PC-9 (cell line): ENCODE measurements at regions not wholly inside any gene's neighbourhood (a gene's known extent, or its start where the extent isn't known, plus 50 kb on each side); places are given as distances from the start of the nearest gene placed in this dataset.

ENCODE experiments used
- BruUV-seq: library from RNA; stranded (reverse); fragments of 400-500 nt; replicated peaks from 2 replicates; lab custom pipeline; 2021; lab: Mats Ljungman, UMichigan
- CTCF ChIA-PET: fragments of 300-600 bp; sonication (Branson Sonifier 250); formaldehyde crosslinking; loops from one replicate; lab custom pipeline; 2022; ENCODE audit warnings: antibody characterized with exemption; lab: Charles Lee
- POLR2A ChIA-PET: fragments of 300-600 bp; sonication (Branson Sonifier 250); formaldehyde crosslinking; loops from one replicate; lab custom pipeline; 2022; ENCODE audit warnings: antibody characterized with exemption; ENCODE audit not compliant: unreplicated experiment; lab: Charles Lee
- DNase-seq, 2 experiments: peaks; one replicate each; pipeline versions ENCODE4 v3.0.0 to v3.0.0-alpha.2; 2015 to 2022; ENCODE audit warnings: mixed read lengths in 1 of 2
- H2AFZ ChIP-seq: fragments of 200-600 bp; sonication (generic); 2 replicates; pipeline ENCODE4 v1.8.1; 2017; ENCODE audit warnings: antibody characterized with exemption
- H3F3A ChIP-seq: fragments of 200-600 bp; sonication (generic); 2 replicates; pipeline ENCODE4 v1.8.1; 2017; ENCODE audit warnings: antibody characterized with exemption, mild to moderate bottlenecking, low read depth; ENCODE audit not compliant: insufficient read depth
- H3K27ac ChIP-seq: fragments of 200-600 bp; sonication (generic); 2 replicates; pipeline ENCODE4 v1.6.1; 2016; ENCODE audit warnings: mixed run types
- H3K27me3 ChIP-seq: fragments of 200-600 bp; sonication (generic); 2 replicates; pipeline ENCODE4 v1.6.1; 2016; ENCODE audit warnings: low read depth, mixed run types; ENCODE audit not compliant: insufficient read depth
- H3K36me3 ChIP-seq: fragments of 200-600 bp; sonication (generic); 2 replicates; pipeline ENCODE4 v1.6.1; 2016; ENCODE audit warnings: low read depth, mixed run types
- H3K4me1 ChIP-seq: fragments of 200-600 bp; sonication (generic); replicated peaks from 2 replicates; pipeline ENCODE4 v1.6.1; 2016; ENCODE audit warnings: mixed run types; ENCODE audit not compliant: insufficient read depth
- H3K4me2 ChIP-seq: fragments of 200-600 bp; sonication (generic); 2 replicates; pipeline ENCODE4 v1.6.1; 2017; ENCODE audit warnings: mixed run types
- H3K4me3 ChIP-seq: fragments of 200-600 bp; sonication (generic); 2 replicates; pipeline ENCODE4 v1.6.1; 2016; ENCODE audit warnings: mixed run types
- H3K79me2 ChIP-seq: fragments of 200-600 bp; sonication (generic); 2 replicates; pipeline ENCODE4 v1.6.1; 2017; ENCODE audit warnings: low read depth, mixed run types
- H3K9me2 ChIP-seq: fragments of 200-600 bp; sonication (generic); 2 replicates; pipeline ENCODE4 v1.8.1; 2017; ENCODE audit warnings: mild to moderate bottlenecking; ENCODE audit not compliant: insufficient read depth
- H3K9me3 ChIP-seq: fragments of 200-600 bp; sonication (generic); 2 replicates; pipeline ENCODE4 v1.8.1; 2016; ENCODE audit warnings: low read depth; ENCODE audit not compliant: insufficient read depth
- H4K20me1 ChIP-seq: fragments of 200-600 bp; sonication (generic); 2 replicates; pipeline ENCODE4 v1.8.1; 2017; ENCODE audit not compliant: insufficient read depth
- EZH2 ChIP-seq: fragments of 200-600 bp; sonication (generic); IDR thresholded peaks from 2 replicates; pipeline ENCODE4 v1.8.0; 2017; ENCODE audit warnings: antibody characterized with exemption, low read depth
- intact Hi-C: fragments of 100-400 bp; cut with micrococcal nuclease; formaldehyde crosslinking; loops from one replicate; pipeline ENCODE4 v1.10.0; 2022; ENCODE audit not compliant: unreplicated experiment
- TF ChIP-seq, protein P1 (sequence below): fragments of 200-600 bp; sonication (generic); conservative IDR thresholded peaks from 2 replicates; pipeline ENCODE4 v1.6.1; 2017; ENCODE audit warnings: mixed run types, antibody characterized with exemption, mild to moderate bottlenecking, moderate library complexity

DNA sequence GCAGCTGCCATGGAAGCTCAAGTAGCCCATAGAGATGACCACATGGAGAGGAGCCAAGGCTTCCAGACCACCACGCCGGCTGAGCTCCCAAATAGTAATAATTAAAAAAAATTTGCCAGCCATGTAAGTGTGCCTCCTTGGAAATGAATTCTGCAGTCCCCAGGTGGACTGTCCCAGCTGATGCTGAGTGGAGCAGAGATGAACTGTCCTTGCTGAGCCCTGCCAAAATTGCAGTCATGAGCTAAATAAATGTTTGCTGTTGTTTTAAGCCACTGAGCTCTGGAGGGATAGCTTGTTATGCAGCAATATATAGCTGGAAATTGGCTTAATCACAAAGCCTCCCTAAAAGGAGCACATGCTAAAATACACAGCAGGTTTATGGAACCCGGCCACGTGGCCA lies 55.6 kb upstream of the SNRPB2 start:
- Histone ChIP-seq H3K27ac (no peak overlapping the region), H3K27me3 (no peaks in the 10 kb centered on the region), H3F3A (no peaks in the 10 kb centered on the region), H2AFZ (no peak overlapping the region), H3K9me2 (no peaks in the 10 kb centered on the region), H3K4me1 (no peaks in the 10 kb centered on the region), H4K20me1 (no peaks in the 10 kb centered on the region), H3K4me2 (no peak overlapping the region), H3K36me3 (no peaks in the 10 kb centered on the region), H3K4me3 (no peak overlapping the region), H3K79me2 (no peaks in the 10 kb centered on the region), H3K9me3 (no peaks in the 10 kb centered on the region)
- TF ChIP-seq, protein P1, sequence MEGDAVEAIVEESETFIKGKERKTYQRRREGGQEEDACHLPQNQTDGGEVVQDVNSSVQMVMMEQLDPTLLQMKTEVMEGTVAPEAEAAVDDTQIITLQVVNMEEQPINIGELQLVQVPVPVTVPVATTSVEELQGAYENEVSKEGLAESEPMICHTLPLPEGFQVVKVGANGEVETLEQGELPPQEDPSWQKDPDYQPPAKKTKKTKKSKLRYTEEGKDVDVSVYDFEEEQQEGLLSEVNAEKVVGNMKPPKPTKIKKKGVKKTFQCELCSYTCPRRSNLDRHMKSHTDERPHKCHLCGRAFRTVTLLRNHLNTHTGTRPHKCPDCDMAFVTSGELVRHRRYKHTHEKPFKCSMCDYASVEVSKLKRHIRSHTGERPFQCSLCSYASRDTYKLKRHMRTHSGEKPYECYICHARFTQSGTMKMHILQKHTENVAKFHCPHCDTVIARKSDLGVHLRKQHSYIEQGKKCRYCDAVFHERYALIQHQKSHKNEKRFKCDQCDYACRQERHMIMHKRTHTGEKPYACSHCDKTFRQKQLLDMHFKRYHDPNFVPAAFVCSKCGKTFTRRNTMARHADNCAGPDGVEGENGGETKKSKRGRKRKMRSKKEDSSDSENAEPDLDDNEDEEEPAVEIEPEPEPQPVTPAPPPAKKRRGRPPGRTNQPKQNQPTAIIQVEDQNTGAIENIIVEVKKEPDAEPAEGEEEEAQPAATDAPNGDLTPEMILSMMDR, result no peak
- ChIA-PET CTCF (no interaction called here), POLR2A (no interaction called here)
- BruUV-seq, result no TSS peak
- no peak for DNase-seq
- intact Hi-C loops, result no loop called here

DNA sequence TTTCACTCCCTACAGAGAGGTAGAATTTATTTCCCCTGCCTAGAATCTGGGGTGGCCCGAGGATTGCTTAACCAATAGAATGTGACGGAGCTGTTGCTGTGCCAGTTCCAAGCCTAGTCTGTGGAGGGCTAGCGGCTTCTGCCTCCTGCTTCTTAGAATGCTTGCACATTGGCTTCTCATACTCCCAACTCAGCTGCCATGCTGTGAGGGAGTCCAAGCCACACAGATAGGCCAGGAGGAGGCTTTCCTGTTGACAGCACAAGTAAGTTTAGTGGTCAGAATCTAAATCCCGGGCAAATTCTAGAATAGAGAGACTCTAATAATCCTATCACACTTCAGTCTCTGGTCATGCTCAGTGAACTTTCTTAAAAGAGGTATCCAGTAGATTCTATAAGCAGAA lies 57.5 kb upstream of the SNRPB2 start:
- H3K9me2 ChIP-seq, result no peaks in the 10 kb centered on the region
- no peaks in the 10 kb centered on the region for H3K4me1 ChIP-seq
- no peak overlapping the region for H3K27ac ChIP-seq
- ChIA-PET POLR2A (no interaction called here), CTCF (no interaction called here)
- intact Hi-C loops, result no loop called here
- no peaks in the 10 kb centered on the region for H3K36me3 ChIP-seq
- no TSS peak for BruUV-seq
- no peaks in the 10 kb centered on the region for H3K27me3 ChIP-seq
- no peak for TF ChIP-seq EZH2
- TF ChIP-seq, protein P1, result no peak
- no peaks in the 10 kb centered on the region for H4K20me1 ChIP-seq
- no peak for DNase-seq
- H3K79me2 ChIP-seq, result no peaks in the 10 kb centered on the region
- no peaks in the 10 kb centered on the region for H3K9me3 ChIP-seq
- H3K4me2 ChIP-seq, result no peak overlapping the region
- H3K4me3 ChIP-seq, result no peak overlapping the region
- no peaks in the 10 kb centered on the region for H3F3A ChIP-seq
- no peak overlapping the region for H2AFZ ChIP-seq

DNA sequence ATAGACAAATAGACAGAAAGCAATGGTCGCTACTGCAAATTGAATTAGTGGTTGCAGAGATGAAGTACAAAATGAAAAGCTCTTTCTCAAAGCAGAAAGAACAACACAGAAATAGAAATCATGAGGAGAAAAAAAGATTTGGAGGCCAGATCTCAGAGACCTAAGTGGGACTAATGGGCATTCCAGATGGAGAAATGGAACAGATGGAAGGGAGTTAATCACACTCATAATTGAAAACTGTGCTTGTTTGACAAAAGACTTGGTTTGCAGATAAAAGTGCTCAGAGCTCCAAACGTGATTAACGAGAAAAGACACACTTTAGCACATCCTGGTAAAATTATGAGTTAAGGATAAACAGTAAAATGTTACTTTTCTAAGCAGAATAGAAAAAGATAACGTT lies 58.1 kb upstream of the SNRPB2 start:
- Histone ChIP-seq H3K9me3 (no peaks in the 10 kb centered on the region), H3F3A (no peaks in the 10 kb centered on the region), H3K27ac (no peak overlapping the region), H3K27me3 (no peaks in the 10 kb centered on the region), H2AFZ (no peak overlapping the region), H4K20me1 (no peaks in the 10 kb centered on the region), H3K4me1 (no peaks in the 10 kb centered on the region), H3K4me3 (no peak overlapping the region), H3K79me2 (no peaks in the 10 kb centered on the region), H3K4me2 (no peak overlapping the region), H3K36me3 (no peaks in the 10 kb centered on the region), H3K9me2 (no peaks in the 10 kb centered on the region)
- CTCF ChIA-PET, result no interaction called here
- no TSS peak for BruUV-seq
- intact Hi-C loops, result no loop called here
- TF ChIP-seq, protein P1, result no peak
- no peak for TF ChIP-seq EZH2
- DNase-seq, result no peak
- POLR2A ChIA-PET, result no interaction called here
